SHP77 (cell line): ENCODE measurements at regions not wholly inside any gene's neighbourhood (a gene's known extent, or its start where the extent isn't known, plus 50 kb on each side); places are given as distances from the start of the nearest gene placed in this dataset.

Experiments
- DNase-seq, 2 experiments: peaks; one replicate each; lab custom pipeline; 2025; lab: John Stamatoyannopoulos, UW

DNA sequence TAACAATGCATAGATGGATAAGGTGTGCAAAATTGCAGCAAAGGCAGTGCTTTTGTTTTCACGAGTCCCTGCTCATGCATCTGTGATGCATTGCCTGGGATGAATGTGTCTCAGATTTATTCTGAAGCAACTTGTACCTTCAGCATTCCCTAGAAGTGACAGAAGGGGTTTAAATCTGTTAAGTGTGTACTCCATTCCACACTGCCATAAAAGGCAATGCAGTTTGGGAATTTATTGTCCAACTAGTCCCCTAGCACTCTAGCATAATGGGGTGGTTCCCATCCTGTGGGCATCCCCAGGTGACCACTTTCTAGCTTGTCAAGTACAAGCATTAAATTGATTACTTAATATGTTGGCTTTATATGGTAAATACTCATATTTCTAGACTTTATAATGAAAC, 306.5 kb upstream of the CBLB start:
- DNase-seq: no peak

DNA sequence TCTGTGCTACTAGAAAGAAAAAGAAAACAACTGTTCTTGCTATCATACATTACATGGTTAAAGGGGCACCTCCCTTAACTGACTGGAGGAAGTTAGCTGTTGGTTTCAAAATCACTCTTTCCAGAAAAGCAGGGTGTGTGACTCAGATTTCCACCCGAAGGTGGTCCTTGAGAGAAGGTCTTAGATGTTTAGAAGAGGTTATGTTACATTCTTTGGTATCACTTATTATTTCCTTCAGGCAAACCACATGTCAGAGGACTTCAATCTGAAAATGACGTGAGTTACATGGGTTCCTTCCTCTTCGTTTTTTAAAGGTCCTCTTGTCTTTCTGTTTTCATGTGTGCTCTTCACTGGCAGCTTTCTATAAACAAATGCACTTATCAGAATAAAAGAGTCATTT, 307.9 kb upstream of the CBLB start:
- DNase-seq: no peak

DNA sequence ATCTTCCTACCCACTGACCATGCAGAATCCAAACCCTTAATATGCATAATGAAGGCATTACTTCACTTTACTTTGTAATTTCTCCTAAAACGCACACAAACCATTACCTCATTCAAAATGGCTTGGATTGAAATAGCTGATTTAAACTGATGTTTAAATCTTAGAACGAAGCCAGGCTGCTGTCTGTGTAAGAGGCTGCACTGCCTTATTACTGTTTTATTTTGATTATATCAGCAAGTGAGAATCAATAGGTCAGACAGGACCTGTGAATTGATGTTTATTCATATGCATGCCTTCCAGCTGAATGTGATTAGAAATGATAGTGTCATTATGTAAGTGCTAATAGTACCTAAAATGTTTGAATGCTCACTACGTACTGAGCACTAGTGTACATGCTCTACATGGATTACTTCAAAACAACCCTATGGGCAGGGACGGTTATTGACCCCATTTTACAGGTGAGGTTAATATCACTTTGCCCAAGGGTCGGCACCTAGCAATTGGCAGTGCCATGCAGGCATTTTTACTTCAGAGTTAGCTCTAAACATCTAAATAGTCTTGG, 314.2 kb upstream of the CBLB start:
- no peak for DNase-seq

DNA sequence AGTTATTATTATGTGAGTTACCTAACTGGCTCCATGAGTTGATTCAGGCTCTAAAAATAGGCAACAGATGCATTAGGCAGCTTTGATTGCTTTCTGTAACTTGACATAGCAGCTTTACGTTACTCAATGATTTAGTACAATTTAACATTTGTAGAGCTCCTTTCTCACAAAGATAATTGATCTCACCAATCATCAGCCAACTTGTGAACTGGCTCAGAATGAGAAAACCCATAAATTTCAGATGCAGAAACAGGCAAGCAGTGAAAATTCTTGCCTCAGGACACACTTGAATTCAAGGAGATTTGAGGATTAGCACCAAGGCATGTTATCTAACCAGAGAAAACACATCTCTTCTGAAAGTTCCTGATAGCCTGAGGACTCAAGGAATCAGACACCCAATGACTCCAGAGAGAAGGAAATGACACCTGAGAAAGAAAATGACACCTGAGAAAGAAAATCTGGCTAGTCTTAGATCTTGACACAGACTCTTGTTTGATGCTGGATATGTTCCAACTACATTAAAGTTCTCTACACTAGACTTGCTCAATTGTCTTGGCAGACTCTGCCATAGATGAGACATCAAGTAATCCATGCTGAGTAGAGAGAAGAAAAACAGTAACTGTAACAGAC, 315.1 kb upstream of the CBLB start:
- DNase-seq: no peak

DNA sequence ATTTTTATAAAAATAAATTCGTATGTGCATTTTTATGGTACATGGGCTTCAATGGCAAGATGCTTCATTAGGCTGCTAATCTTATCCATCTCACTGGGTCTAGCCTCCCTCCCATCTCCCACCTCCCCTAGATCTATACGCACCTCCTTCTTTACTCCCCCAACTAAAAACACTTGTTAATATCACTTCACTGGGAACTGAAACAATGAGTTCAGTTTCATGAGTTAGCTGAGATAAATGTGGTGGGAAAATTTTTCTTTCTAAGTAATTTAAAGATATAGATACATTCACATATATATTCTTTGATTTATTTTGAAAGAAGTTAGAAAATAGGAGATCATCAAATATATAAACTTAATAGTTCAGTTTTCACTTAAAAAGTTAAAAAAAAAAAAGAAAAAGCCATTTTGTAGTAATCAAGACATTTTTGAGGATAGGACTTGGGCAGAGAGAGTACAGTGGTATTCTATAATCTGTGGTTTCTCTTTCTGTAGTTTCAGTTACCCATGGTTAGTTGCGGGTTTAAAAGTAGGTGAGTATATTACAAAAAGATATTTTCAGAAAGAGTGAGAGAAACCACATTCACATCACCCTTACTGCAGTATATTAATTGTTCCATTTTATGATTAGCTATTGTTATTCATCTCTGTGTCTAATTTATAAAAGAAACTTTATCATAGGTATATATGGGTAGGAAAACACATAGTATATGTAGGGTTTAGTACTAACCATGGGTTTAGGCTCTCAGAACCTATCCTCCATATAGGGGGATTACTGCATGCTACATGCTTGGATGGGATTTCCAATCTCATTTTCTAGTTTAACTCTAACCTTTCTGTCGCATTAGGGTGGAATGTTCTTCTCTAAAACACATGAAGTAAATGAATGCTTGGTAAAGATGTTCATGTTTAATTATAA, 316.0 kb upstream of the CBLB start:
- DNase-seq: no peak

DNA sequence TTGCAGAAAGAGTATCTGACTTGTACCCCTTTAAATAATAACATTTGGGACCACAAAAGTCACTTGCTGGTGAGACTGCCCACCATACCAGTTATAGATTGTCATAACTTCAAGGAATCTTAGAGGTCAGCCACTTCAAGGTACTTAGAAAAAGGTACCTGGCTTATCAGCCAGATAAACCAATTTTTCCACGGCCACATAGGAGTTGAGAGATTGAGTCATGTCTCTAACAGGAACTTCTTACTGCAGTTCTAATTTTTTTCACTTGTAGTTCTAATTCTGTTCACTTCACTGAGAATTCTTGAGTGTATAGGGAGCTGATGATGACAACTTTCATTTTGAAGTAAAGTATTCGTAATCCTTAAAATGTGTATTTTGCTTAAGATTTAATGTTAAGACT, 317.1 kb upstream of the CBLB start:
- DNase-seq: no peak

DNA sequence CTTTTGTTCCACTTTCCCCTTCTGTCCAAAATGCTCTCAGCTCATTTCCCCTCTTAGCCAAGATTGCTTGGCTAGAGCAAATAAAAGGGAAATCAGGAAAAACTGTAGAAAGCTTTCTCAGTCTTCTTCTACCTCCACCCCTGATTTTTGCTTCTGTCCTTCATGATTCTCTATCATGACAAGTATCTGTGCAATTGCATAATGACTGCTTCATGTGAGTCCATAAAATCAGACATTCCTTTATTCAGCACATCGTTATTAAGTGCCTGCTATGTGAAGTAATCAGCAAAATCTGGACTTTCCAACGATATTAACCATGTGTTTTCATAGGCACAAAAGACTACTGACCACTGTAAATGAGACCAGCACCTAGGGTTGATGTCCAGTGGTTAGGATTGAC, 321.5 kb upstream of the CBLB start:
- DNase-seq: no peak

DNA sequence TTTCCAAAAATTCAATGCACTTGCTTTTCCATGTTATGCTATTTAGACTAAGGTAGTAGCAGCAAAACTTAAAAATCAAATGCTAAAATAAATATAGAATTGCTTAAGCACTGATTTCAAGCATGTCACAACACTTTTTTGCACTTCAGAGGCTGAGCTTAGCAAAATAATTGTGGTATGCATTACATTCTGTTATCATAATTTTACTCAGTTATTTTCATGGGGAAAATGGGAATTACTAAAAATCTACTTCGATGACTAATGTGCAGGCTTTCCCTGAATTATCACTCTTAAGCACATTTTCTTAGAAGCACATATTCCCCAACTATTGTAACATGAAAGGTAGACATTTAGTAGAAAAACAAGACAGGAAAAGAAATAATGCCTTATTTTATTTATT, 322.4 kb upstream of the CBLB start:
- DNase-seq: no peak

DNA sequence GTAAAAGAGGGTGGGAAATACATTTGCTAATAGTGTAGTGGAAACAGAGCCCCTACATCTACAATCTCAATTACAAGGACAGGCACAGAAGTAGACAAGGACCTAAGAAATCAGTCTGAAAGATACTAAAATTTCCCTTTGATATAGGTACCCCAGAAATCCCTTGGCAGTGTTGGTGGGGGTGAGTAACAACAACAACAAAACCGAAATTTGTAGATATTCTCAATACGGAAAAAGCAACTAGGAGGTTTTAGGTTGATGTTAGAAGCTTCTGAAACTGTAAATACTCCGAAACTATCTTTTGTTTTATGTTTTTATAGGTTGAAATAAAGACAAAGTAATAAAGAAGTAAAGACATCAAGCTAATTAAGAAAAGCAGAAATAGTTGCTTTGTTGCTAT, 323.1 kb upstream of the CBLB start:
- DNase-seq: no peak

DNA sequence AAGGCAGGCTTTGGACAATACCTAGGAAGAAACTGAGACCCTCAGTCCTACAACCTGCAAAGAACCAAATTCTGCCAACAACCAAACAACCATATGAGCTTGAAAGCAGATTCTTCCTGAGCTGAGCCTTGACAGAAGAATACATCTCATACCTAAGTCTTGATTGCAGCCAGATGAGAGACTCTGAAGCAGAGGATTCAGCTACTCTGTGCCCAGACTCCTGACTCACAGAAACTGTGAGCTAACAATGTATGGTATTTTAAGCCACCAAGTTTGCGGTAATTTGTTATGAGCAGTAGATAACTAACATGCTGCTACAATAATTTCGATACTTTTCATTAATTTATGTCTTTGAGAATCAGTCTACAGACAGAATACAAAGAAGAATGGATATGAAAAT, 325.1 kb upstream of the CBLB start:
- DNase-seq: no peak

DNA sequence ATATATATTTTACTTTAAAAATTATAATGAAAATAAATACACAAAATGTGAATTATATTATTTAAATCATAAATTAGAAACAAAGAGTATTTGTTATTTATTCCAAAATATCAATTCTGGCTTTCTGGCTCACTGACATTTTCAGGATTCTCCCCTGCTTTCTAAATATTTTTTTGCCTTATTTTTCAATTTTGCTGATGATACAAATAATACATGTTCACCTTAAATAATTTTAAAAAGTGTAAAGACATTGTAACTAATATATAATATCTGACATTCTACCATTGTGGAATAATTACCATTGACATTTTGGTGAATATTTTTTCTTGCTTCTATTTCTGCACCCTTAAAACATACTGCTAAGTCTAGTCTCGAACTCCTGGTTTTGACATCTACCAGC, 325.9 kb upstream of the CBLB start:
- DNase-seq: no peak

DNA sequence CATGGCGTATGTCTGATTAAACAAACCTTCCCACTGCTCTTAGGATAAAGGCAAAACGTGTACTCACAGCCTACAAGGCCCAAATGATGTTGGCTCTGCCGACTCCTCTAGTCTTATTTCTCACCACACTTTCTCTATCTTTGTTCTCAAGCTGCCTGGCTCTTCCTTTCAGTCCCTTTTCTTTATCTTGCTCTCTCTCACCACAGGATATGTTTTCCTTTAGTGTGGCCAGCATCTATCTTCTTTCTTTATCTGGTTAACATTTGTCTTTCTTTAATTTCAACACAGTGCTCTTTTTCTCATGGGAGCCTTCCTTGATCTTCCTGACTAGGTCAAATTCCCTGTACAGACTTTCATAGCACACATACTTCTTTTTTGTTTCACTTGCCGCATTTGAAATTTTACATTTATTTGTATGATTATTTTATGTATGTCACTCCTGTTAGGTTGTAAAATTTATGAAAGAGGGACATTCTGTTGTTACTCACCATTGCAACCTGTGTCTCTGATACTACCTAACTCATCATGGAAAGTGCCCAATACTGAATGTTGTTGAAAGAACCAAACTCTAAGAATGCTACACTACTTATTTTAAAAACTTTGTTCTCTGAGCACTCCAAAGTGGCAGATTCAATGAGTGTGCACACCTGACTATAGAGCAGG, 328.9 kb upstream of the CBLB start:
- DNase-seq: no peak

DNA sequence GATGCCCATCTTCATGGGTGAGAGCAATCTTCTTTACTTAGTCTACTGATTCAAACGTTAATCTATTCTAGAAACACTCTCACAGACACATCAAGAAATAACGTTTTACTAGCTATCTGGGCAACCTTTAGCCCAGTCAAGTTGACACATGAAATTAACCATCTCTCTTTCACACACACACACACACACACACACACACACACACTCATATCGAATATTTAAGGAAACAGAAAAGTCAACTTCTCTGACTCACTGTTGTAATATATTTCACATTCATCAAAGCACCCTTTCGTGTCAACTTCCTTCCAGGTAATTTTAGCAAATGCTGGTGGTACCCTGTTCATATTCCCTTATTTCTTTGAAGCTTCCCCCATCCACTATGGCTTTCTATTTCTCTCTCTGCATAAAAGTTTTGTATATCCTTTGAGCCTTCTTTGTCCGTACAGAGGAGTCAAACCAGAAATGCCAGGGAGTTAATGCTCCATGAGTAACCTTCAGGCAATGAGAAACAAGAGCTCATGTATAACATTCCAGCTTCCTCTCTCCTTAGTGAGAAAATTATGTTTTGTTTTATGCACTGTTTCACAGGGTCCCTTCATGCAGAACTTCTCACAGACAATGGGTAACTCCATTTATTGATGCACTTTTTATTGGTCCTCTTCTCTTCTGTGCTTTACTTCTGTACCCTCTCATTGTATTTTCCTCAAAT, 335.5 kb upstream of the CBLB start:
- no peak for DNase-seq

DNA sequence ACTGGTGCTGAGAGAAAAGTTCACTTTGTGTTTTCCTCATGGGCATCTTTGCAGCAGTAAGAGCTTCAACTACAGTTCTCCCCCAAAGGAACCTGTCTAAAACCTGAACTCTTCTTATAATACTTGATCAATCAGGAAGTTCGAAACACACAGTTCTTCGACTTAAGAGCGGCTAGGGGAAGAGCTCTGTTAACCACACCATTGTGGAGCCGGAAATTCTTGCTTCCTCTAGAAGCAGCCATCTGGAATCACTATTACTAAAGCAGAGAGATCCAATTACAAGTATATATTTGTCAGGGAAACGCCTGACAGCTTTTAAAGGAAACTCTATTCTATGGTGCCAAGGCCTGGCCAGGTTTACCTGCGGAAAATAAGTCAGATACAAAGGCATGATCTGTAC, 337.3 kb upstream of the CBLB start:
- DNase-seq: peak in 1 of 2 experiments; percentile 28

DNA sequence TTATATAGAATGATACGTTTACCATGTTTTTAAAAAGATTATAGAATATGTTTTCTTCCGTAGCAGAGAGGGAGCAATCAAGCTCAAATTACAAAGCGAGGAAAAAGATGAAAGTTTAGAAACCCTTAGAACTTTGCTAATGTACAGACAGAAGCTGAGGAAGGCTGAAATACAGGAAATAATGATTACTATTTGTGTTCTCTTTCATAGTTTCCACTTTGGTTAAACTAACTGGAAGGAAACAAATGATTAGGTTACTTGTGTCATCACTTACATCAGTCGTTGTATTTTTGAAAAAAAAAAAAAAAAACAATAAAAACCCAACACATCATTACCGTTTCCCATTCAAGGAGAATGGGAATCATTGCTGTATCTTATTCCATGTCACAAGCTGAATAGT, 337.8 kb upstream of the CBLB start:
- no peak for DNase-seq

DNA sequence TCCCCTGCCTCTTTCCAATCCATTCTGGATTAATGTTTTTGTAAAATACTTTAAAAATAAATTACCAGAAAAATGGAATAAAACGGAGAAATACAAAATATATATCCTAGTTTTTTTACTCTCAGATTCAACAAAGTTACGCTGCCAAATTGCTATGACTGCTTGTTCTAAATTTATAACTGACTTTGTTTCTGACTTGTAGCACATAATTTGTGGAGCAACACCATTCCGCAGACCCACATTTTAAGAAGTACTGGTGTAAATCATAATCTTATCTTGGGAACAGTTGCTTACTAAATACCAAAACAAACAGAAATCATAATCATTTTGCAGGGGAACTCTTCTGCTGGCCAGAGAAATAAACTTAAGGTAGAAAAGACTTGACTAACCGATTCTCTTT, 339.4 kb upstream of the CBLB start:
- no peak for DNase-seq

DNA sequence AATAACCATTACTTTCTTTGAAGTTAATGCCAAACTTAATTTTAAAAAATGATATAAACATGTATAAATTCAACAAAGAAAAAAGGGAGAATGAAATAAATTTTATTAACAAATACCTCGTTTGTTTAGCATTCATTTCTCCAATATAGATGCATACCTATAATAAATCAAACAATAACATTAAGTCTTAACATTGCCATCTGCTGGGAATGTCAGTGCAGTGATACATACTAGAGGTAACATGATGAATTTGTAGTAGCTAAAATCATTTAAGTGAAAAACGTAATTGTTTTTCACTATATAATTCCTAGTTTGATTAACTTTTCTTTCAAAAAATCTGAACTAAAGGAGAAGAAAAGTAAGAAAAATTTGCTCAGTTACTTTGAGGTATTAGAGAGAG, 340.2 kb upstream of the CBLB start:
- no peak for DNase-seq

DNA sequence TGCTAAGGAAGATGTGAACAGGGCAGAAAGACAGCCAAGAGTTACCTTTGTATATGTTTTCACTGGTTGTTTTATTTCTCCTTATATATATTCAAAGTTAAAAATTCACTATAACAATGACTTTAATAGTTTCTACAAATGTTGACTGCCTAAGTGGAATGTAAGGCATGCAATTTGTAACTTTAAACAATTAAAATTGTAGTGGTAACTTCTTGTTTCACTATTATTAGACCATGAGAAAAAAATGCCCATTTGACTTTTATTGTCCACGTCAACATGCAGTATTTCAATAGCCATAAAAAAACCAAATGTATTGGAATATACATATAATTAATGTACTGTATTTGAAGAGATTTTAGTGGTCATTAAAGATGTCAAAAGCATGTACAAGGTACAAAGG, 340.7 kb upstream of the CBLB start:
- no peak for DNase-seq

DNA sequence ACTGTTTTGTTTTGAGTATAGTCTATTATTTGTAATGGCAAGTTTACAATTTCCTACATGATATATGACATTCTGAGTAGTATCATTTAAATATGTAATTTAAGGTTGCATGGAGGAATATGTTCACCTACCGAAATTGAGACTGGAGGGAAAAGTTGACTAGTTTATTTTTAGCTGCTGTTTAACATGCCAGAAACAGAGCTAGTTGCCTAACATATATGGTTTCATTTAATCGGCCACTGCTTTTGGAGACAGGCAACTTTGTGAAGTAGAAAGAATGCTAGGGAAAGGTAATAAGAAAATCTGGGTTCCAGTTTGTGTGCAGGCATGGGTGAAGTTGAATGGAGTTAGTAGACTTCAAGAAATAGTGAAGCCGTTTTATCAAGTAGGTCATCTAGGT, 342.1 kb upstream of the CBLB start:
- no peak for DNase-seq

DNA sequence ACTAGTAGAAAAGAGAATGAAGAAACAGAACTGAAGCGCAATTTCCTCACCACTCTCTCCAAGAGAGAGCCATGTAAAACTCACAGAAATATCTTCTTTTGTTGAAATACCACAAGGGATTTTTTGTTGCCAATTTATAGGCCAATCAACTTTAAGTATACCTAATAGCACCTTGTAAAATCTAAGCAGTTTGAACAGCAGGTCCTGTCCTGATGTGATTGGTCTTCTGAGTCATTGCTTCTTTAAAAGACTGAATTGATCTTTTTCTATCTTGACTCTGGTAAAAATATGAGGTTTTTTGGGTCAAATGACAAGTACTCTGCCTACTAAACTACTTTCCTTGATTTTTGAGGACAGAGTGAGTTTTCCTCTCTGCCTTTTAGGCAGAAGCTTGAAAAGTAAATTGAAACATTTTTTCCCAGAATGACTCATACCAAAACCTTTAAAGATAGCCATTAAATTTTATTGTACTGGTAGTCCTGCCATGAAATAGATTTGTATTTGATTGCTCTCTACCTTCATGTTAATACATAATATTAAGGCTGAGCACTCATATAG, 343.9 kb upstream of the CBLB start:
- DNase-seq: no peak

DNA sequence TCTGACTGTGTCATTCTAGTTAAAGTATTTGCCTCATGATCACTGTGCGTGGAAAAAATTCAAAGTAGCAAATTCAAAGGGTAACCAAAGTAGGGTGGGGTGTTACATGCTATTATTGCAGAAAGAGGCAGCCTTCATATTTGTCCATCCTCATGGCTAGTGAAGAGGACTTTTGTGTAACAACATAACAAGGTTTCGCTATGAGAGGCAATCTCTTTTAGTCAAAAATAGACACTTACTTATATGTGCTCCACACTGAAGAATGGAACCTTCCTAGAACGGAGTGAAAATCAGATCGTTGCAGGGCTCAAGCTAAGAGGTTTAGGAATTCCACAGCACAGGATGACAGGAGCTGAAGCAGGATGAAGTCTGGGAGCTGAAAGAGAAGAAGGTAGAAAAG, 345.1 kb upstream of the CBLB start:
- no peak for DNase-seq

DNA sequence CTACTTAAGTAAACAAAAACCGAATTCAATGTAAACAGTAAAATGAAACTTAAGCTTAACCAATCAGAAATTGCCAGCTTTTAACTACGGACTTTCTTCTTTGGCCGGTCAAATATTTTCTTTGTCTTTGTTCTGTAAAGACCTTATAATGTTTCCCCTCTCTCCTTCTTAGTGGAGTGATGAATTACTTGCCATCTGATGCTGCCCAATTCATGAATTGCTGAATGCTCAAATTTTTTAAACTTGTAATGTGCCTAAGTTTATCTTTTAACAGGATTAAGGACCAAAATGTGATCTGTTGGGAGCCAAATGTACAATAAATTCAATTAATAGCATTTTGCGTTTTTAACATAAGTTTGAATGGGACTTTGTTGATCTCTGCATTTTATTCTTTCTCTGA, 345.8 kb upstream of the CBLB start:
- no peak for DNase-seq
